HepG2 (cell line): ENCODE measurements at regions not wholly inside any gene's neighbourhood (a gene's known extent, or its start where the extent isn't known, plus 50 kb on each side); places are given as distances from the start of the nearest gene placed in this dataset.

Source experiments
- ATF7 ChIP-seq, 2 experiments: fragments of 450-650 bp in 1 of 2; sonication (generic) in 1 of 2; formaldehyde crosslinking in 1 of 2; IDR thresholded peaks; 2 replicates each; pipeline versions ENCODE4 v1.4.0 to v1.6.1; 2016 to 2020; ENCODE audit warnings: antibody characterized with exemption in 1 of 2, mild to moderate bottlenecking in 1 of 2, missing genetic modification reagents in 1 of 2
- BCL6 ChIP-seq: IDR thresholded peaks from 2 replicates; pipeline ENCODE4 v1.6.1; 2016; ENCODE audit warnings: missing genetic modification reagents, missing compliant biosample characterization
- EZH2 ChIP-seq: conservative IDR thresholded peaks from 2 replicates; pipeline ENCODE4 v1.6.1; 2012; ENCODE audit warnings: mild to moderate bottlenecking, low read depth, low read length, moderate library complexity
- FOXP1 ChIP-seq, 2 experiments: fragments of 450-650 bp in 1 of 2; IDR thresholded peaks; 2 replicates each; pipeline ENCODE4 v1.6.1; 2017 to 2018; ENCODE audit warnings: antibody characterized with exemption in 1 of 2
- GABPB1 ChIP-seq: IDR thresholded peaks from 2 replicates; pipeline ENCODE4 v1.6.1; 2016; ENCODE audit warnings: mild to moderate bottlenecking, missing genetic modification reagents, moderate library complexity, missing compliant biosample characterization
- MTA1 ChIP-seq: sonication (generic); formaldehyde crosslinking; IDR thresholded peaks from 2 replicates; pipeline ENCODE4 v1.4.0; 2020; ENCODE audit warnings: missing genetic modification reagents, mild to moderate bottlenecking, borderline replicate concordance
- POLR2AphosphoS5 ChIP-seq: IDR thresholded peaks from 2 replicates; pipeline ENCODE4 v1.6.1; 2012; ENCODE audit warnings: low read depth, low read length
- REST ChIP-seq, 2 experiments: IDR thresholded peaks; 2 replicates each; pipeline ENCODE4 v1.6.1; 2011 to 2012; ENCODE audit warnings: low read length in 2 of 2, borderline replicate concordance in 1 of 2, low read depth in 1 of 2, mild to moderate bottlenecking in 1 of 2, moderate library complexity in 1 of 2
- RXRA ChIP-seq: sonication (generic); formaldehyde crosslinking; IDR thresholded peaks from 2 replicates; pipeline ENCODE4 v1.5.1; 2020; ENCODE audit warnings: missing genetic modification reagents
- TAF1 ChIP-seq: sonication (generic); formaldehyde crosslinking; IDR thresholded peaks from 2 replicates; pipeline ENCODE4 v1.4.0; 2020; ENCODE audit warnings: missing genetic modification reagents
- ZBTB46 ChIP-seq: sonication (generic); formaldehyde crosslinking; IDR thresholded peaks from 2 replicates; pipeline ENCODE4 v1.4.0; 2020; ENCODE audit warnings: mild to moderate bottlenecking, missing genetic modification reagents, borderline replicate concordance
- ZC3H4 ChIP-seq: sonication (generic); formaldehyde crosslinking; IDR thresholded peaks from 2 replicates; pipeline ENCODE4 v1.4.0; 2020; ENCODE audit warnings: missing genetic modification reagents, borderline replicate concordance
- ZSCAN21 ChIP-seq: sonication (generic); formaldehyde crosslinking; IDR thresholded peaks from 2 replicates; pipeline ENCODE4 v1.8.0; 2022; ENCODE audit warnings: mild to moderate bottlenecking, missing genetic modification reagents, moderate library complexity, borderline replicate concordance
- TF ChIP-seq, protein P1 (sequence below): sonication (generic); formaldehyde crosslinking; IDR thresholded peaks from 2 replicates; pipeline ENCODE4 v1.8.0; 2022; ENCODE audit warnings: mild to moderate bottlenecking, missing genetic modification reagents, borderline replicate concordance

DNA sequence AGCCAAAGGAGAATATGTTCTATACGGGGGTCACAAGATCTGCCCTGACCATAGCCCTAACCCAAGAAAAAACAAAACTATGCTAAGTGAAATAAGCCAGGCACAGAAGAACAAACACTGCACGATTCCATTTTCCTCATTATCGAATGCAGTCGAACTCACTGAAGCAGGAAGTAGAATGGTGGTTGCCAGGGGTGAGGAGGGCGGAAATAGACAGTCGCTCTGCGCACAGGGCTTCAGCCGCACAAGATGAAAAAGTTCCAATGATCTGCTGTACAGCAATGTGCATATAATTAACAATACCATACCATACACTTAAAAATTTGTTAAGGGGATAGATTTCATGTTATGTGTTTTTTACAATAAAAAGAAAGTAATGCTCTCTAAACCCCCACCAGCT is 257.7 kb downstream of the TXNL1 start:
- TF ChIP-seq BCL6 (CRISPR knock-in tag) (no peak), ZC3H4 (no peak), ATF7 (IDR thresholded peaks at IDR 0.05) (no peak), ATF7 (CRISPR knock-in tag; IDR thresholded peaks at IDR 0.05) (no peak), RXRA (no peak), ZSCAN21 (no peak), FOXP1 (IDR thresholded peaks at IDR 0.05) (no peak), FOXP1 (CRISPR knock-in tag; IDR thresholded peaks at IDR 0.05) (no peak), EZH2 (no peak), GABPB1 (CRISPR knock-in tag) (no peak), POLR2AphosphoS5 (no peak), TAF1 (CRISPR knock-in tag) (no peak), MTA1 (CRISPR knock-in tag) (no peak), ZBTB46 (CRISPR knock-in tag) (no peak), REST (IDR thresholded peaks at IDR 0.05; ENCODE audit: borderline replicate concordance in 1 of 2, low read depth in 1 of 2, low read length in 2 of 2) (no peak)
- TF ChIP-seq, protein P1, sequence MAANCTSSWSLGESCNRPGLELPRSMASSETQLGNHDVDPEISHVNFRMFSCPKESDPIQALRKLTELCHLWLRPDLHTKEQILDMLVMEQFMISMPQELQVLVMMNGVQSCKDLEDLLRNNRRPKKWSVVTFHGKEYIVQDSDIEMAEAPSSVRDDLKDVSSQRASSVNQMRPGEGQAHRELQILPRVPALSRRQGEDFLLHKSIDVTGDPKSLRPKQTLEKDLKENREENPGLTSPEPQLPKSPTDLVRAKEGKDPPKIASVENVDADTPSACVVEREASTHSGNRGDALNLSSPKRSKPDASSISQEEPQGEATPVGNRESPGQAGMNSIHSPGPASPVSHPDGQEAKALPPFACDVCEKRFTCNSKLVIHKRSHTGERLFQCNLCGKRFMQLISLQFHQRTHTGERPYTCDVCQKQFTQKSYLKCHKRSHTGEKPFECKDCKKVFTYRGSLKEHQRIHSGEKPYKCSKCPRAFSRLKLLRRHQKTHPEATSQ (CRISPR knock-in tag): no peak
